ENCODE measurements at regions not wholly inside any gene's neighbourhood (a gene's known extent, or its start where the extent isn't known, plus 50 kb on each side); places are given as distances from the start of the nearest gene placed in this dataset.
"Not testable (repeated sequence)": the region's sequence is repeated elsewhere in the genome, so short reads cannot be mapped to it uniquely, and the experiment has no call there.

GRCh38 chr15:20215700-20216099 is 325.9 kb downstream of the GOLGA6L6 start:
- FAIRE-seq; DNase-seq (ENCODE audit: extremely low spot score, insufficient read length, low read depth): not testable (repeated sequence)

- not testable (repeated sequence) for DNase-seq (ENCODE audit: extremely low spot score, insufficient read length, low read depth); FAIRE-seq
Measured at GRCh38 chr15:20214101-20214500, 327.5 kb downstream of the GOLGA6L6 start.

- not testable (repeated sequence) for FAIRE-seq; DNase-seq (ENCODE audit: extremely low spot score, insufficient read length, low read depth)
Measured at GRCh38 chr15:20211508-20211907, 330.1 kb downstream of the GOLGA6L6 start.

GRCh38 chr15:20209973-20210372 is 331.6 kb downstream of the GOLGA6L6 start:
- not testable (repeated sequence) for DNase-seq (ENCODE audit: extremely low spot score, insufficient read length, low read depth); FAIRE-seq

GRCh38 chr15:20207607-20208006 is 334.0 kb downstream of the GOLGA6L6 start:
- not testable (repeated sequence) for DNase-seq (ENCODE audit: extremely low spot score, insufficient read length, low read depth)

GRCh38 chr15:20207198-20207597 is 334.4 kb downstream of the GOLGA6L6 start:
- not testable (repeated sequence) for DNase-seq (ENCODE audit: extremely low spot score, insufficient read length, low read depth); FAIRE-seq

More at GRCh38 chr15:20207607-20208006, 334.0 kb downstream of the GOLGA6L6 start:
- not testable (repeated sequence) for FAIRE-seq

- not testable (repeated sequence) for DNase-seq (ENCODE audit: extremely low spot score, insufficient read length, low read depth); FAIRE-seq
Measured at GRCh38 chr15:20204177-20204866, 337.3 kb downstream of the GOLGA6L6 start.

- not testable (repeated sequence) for FAIRE-seq; DNase-seq (ENCODE audit: extremely low spot score, insufficient read length, low read depth)
Measured at GRCh38 chr15:20203649-20204150, 337.9 kb downstream of the GOLGA6L6 start.

GRCh38 chr15:20194591-20195198 is 346.9 kb downstream of the GOLGA6L6 start:
- FAIRE-seq; DNase-seq (ENCODE audit: extremely low spot score, insufficient read length, low read depth): not testable (repeated sequence)

- not testable (repeated sequence) for FAIRE-seq; DNase-seq (ENCODE audit: extremely low spot score, insufficient read length, low read depth)
Measured at GRCh38 chr15:20192982-20193929, 348.3 kb downstream of the GOLGA6L6 start.

GRCh38 chr15:20191508-20192125 is 350.0 kb downstream of the GOLGA6L6 start:
- FAIRE-seq; DNase-seq (ENCODE audit: extremely low spot score, insufficient read length, low read depth): not testable (repeated sequence)

GRCh38 chr15:20188611-20189010 is 353.0 kb downstream of the GOLGA6L6 start:
- not testable (repeated sequence) for FAIRE-seq

GRCh38 chr15:20187370-20188355 is 353.9 kb downstream of the GOLGA6L6 start:
- FAIRE-seq; DNase-seq (ENCODE audit: extremely low spot score, insufficient read length, low read depth): not testable (repeated sequence)

More at GRCh38 chr15:20188611-20189010, 353.0 kb downstream of the GOLGA6L6 start:
- DNase-seq (ENCODE audit: extremely low spot score, insufficient read length, low read depth), result not testable (repeated sequence)

- FAIRE-seq; DNase-seq (ENCODE audit: extremely low spot score, insufficient read length, low read depth): not testable (repeated sequence)
Measured at GRCh38 chr15:20184879-20185278, 356.7 kb downstream of the GOLGA6L6 start.

GRCh38 chr15:20168221-20168620 is 373.4 kb downstream of the GOLGA6L6 start:
- FAIRE-seq; DNase-seq (ENCODE audit: extremely low spot score, insufficient read length, low read depth): not testable (repeated sequence)

- not testable (repeated sequence) for FAIRE-seq; DNase-seq (ENCODE audit: extremely low spot score, insufficient read length, low read depth)
Measured at GRCh38 chr15:20153528-20153927, 388.1 kb downstream of the GOLGA6L6 start.

- not testable (repeated sequence) for DNase-seq (ENCODE audit: extremely low spot score, insufficient read length, low read depth); FAIRE-seq
Measured at GRCh38 chr15:20148679-20149078, 392.9 kb downstream of the GOLGA6L6 start.

GRCh38 chr15:20148008-20148407 is 393.6 kb downstream of the GOLGA6L6 start:
- not testable (repeated sequence) for DNase-seq (ENCODE audit: extremely low spot score, insufficient read length, low read depth); FAIRE-seq

Measured in GM18507 (cell line).